GM23248 (cell line): ENCODE measurements at regions not wholly inside any gene's neighbourhood (a gene's known extent, or its start where the extent isn't known, plus 50 kb on each side); places are given as distances from the start of the nearest gene placed in this dataset.

ENCODE experiments used
- EZH2 ChIP-seq: fragments of 200-600 bp; sonication (generic); IDR thresholded peaks from 2 replicates; pipeline ENCODE4 v1.6.1; 2018; ENCODE audit warnings: antibody characterized with exemption, mild to moderate bottlenecking; ENCODE audit not compliant: insufficient read depth, poor library complexity, severe bottlenecking
- EZH2phosphoT487 ChIP-seq: fragments of 200-600 bp; sonication (generic); IDR thresholded peaks from 2 replicates; pipeline ENCODE4 v1.6.1; 2018; ENCODE audit warnings: antibody characterized with exemption, moderate library complexity, mild to moderate bottlenecking, low read depth; ENCODE audit not compliant: insufficient read depth

DNA sequence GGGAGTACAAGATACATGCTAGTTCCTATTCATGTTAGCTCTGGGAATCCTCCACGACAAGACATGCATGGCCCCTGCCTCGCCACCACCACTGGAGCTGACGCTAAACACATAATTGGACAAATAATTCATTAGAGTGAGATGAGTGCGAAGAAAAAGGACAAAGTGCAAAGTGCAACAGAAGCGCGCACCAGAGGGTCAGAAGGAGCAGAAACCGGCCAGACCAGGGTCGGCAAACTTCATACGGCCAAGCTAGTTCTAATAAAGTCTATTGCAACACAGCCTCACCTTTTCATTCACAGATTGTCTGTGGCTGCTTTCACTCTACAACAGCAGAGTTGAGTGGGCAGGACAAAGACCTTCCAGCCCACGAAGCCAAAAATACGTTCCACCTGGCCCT, 266.1 kb upstream of the KLHL29 start:
- no peak for TF ChIP-seq EZH2
- TF ChIP-seq EZH2phosphoT487, result no peak
